ENCODE measurements at regions not wholly inside any gene's neighbourhood (a gene's known extent, or its start where the extent isn't known, plus 50 kb on each side); places are given as distances from the start of the nearest gene placed in this dataset.

DNA sequence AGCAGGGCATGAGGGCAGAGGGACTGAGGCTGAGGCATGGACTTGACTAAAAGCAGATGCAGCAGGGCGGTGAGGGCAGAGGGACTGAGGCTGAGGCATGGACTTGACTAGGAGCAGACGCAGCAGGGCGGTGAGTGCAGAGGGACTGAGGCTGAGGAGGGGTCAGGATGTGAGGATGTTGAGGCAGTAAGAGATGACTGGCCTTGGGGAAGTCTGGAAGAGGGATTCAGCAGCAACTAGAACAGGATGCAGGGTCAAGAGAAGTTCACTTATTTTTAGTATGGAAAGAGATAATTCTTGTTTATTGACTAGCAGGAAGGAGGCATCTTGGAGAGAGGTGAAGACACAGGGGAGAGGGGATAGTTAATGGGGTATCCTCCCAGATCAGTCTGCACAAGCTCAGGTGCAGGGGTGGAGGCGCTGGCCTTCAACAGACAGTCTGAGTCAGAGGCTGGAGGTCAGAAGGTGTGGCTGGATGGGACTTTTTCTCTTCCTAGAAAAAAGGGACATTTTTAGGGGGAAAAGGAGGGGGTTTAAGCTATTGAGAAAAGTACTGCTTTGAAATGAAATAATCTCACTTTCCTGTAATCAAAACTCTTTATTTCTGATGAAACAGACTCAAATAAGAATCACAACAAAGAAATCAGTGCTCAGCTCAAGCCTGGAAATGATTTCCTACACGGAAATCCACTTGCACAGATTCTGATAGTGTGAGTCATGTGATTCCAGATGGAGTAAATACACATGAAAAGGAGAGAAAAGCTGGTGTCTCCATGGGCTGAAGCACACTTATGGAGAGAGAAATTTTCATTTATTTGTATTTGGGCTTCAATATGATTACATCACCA, 130.9 kb downstream of the PALM2AKAP2 start:
- Histone ChIP-seq H4K20me1 (replicated peaks; ENCODE audit: control insufficient read depth, extremely low read depth, insufficient read depth, low read length) (no peaks in the 10 kb centered on the region), H2AFZ (ENCODE audit: low read depth, low read length) (no peak overlapping the region), H3K4me2 (ENCODE audit: insufficient read depth, low read length) (peak overlapping the region; percentile 76), H3K9me1 (replicated peaks; ENCODE audit: control insufficient read depth, extremely low read depth, insufficient read depth, low read length) (no peaks in the 10 kb centered on the region), H3K79me2 (ENCODE audit: control insufficient read depth, insufficient read depth, low read length) (no peaks in the 10 kb centered on the region), H3K4me3 (replicated peaks in 1 of 3; ENCODE audit: insufficient read depth in 1 of 3, low read depth in 1 of 3, low read length in 3 of 3) (peak overlapping the region in 1 of 3 experiments; percentile 7), H3K27me3 (ENCODE audit: control insufficient read depth in 2 of 2, insufficient read depth in 2 of 2, low read length in 2 of 2) (no peaks in the 10 kb centered on the region), H3K27ac (ENCODE audit: insufficient read depth, low read depth, low read length) (peak overlapping the region; percentile 100), H3K4me1 (ENCODE audit: control insufficient read depth, extremely low read depth, insufficient read depth, low read length) (peaks cover 73% of the 10 kb centered on the region), H3K9ac (replicated peaks; ENCODE audit: extremely low read depth, insufficient read depth, low read length) (peak overlapping the region; percentile 93), H3K9me3 (replicated peaks; ENCODE audit: control insufficient read depth, insufficient read depth, low read length) (no peaks in the 10 kb centered on the region), H3K36me3 (ENCODE audit: control insufficient read depth in 2 of 2, extremely low read depth in 1 of 2, insufficient read depth in 2 of 2, low read length in 2 of 2) (no peaks in the 10 kb centered on the region)
- BruUV-seq (replicated peaks): no TSS peak
- CTCF ChIA-PET: interaction anchor here (0.9 to 2.2 kb wide), 11 partner anchors 12 to 287 kb away, joined by 3 to 13 read pairs (median 3); no protein-coding TSS in a partner anchor
- dilution Hi-C loops (cut with MboI; ENCODE audit: extremely low pct_ligation_motif_present, low sequenced_read_pairs): loop anchor here (25.0 kb wide), 1 partner anchor 251 kb away; no protein-coding TSS in a partner anchor
- TF ChIP-seq JUN (IDR thresholded peaks at IDR 0.05; ENCODE audit: borderline replicate concordance, insufficient read depth, insufficient read length, low read depth): peak; percentile 78
- no peak for TF ChIP-seq EZH2 (IDR thresholded peaks at IDR 0.05; ENCODE audit: borderline replicate concordance, low read depth, low read length, severe bottlenecking)
- TF ChIP-seq, protein P1, sequence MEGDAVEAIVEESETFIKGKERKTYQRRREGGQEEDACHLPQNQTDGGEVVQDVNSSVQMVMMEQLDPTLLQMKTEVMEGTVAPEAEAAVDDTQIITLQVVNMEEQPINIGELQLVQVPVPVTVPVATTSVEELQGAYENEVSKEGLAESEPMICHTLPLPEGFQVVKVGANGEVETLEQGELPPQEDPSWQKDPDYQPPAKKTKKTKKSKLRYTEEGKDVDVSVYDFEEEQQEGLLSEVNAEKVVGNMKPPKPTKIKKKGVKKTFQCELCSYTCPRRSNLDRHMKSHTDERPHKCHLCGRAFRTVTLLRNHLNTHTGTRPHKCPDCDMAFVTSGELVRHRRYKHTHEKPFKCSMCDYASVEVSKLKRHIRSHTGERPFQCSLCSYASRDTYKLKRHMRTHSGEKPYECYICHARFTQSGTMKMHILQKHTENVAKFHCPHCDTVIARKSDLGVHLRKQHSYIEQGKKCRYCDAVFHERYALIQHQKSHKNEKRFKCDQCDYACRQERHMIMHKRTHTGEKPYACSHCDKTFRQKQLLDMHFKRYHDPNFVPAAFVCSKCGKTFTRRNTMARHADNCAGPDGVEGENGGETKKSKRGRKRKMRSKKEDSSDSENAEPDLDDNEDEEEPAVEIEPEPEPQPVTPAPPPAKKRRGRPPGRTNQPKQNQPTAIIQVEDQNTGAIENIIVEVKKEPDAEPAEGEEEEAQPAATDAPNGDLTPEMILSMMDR (IDR thresholded peaks at IDR 0.05; ENCODE audit: extremely low read depth in 1 of 2, insufficient read depth in 1 of 2, low read depth in 1 of 2, low read length in 2 of 2): no peak
- peak; percentile 65 for TF ChIP-seq FOS (IDR thresholded peaks at IDR 0.05; ENCODE audit: borderline replicate concordance, insufficient read depth, low read length)
- TF ChIP-seq, protein P2, sequence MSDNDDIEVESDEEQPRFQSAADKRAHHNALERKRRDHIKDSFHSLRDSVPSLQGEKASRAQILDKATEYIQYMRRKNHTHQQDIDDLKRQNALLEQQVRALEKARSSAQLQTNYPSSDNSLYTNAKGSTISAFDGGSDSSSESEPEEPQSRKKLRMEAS (IDR thresholded peaks at IDR 0.05; ENCODE audit: insufficient read depth, insufficient read length): peak; percentile 7
- TF ChIP-seq POLR2AphosphoS5 (IDR thresholded peaks at IDR 0.05; ENCODE audit: insufficient read depth, low read depth, low read length): peak; percentile 34
- peak; percentile 49 for TF ChIP-seq GATA2 (IDR thresholded peaks at IDR 0.05; ENCODE audit: insufficient read depth, insufficient read length, low read depth, low read length)
- TF ChIP-seq MYC (IDR thresholded peaks at IDR 0.05; ENCODE audit: low read depth, low read length): no peak
- POLR2A ChIA-PET: interaction anchor here (0.5 to 3.0 kb wide), 6 partner anchors 76 to 146 kb away, joined by 3 to 13 read pairs (median 4); no protein-coding TSS in a partner anchor
- intact Hi-C loops (cut with micrococcal nuclease): no loop called here
- DNase-seq (ENCODE audit: low read depth, low spot score) (peak; percentile 88), FAIRE-seq (peak; percentile 84)

Measured in endothelial cell of umbilical vein (primary cell).